MCF 10A (cell line): ENCODE measurements at regions not wholly inside any gene's neighbourhood (a gene's known extent, or its start where the extent isn't known, plus 50 kb on each side); places are given as distances from the start of the nearest gene placed in this dataset.

ENCODE experiments used
- BruUV-seq: library from RNA; stranded (reverse); fragments of 400-500 nt; replicated peaks from 2 replicates; lab custom pipeline; 2021; lab: Mats Ljungman, UMichigan
- CTCF ChIA-PET: fragments of 300-600 bp; sonication (Branson Sonifier 250); formaldehyde crosslinking; extraction: SDS; loops from one replicate; lab custom pipeline; 2021; ENCODE audit warnings: antibody characterized with exemption, inconsistent platforms; lab: Yijun Ruan, JAX
- POLR2A ChIA-PET: fragments of 300-600, 350-650 bp; sonication (Branson Sonifier 250); formaldehyde crosslinking; extraction: SDS; loops from one replicate; lab custom pipeline; 2020; ENCODE audit warnings: antibody characterized with exemption, inconsistent platforms; lab: Yijun Ruan, JAX
- DNase-seq: peaks from one replicate; pipeline ENCODE4 v3.0.0-alpha.2; 2018; ENCODE audit not compliant: unreplicated experiment
- H3K27ac Mint-ChIP-seq: one replicate; pipeline ENCODE4 v1.8.0; 2022; ENCODE audit warnings: mild to moderate bottlenecking, low read depth, mixed read lengths; ENCODE audit not compliant: unreplicated experiment
- H3K27me3 Mint-ChIP-seq: one replicate; pipeline ENCODE4 v1.8.0; 2022; ENCODE audit warnings: mixed read lengths; ENCODE audit not compliant: insufficient read depth, unreplicated experiment
- H3K36me3 Mint-ChIP-seq: one replicate; pipeline ENCODE4 v1.8.0; 2022; ENCODE audit warnings: mild to moderate bottlenecking, moderate library complexity, mixed read lengths; ENCODE audit not compliant: insufficient read depth, unreplicated experiment
- H3K4me1 Mint-ChIP-seq: one replicate; pipeline ENCODE4 v1.8.0; 2022; ENCODE audit warnings: mixed read lengths; ENCODE audit not compliant: insufficient read depth, unreplicated experiment
- H3K4me3 Mint-ChIP-seq: one replicate; pipeline ENCODE4 v1.8.0; 2022; ENCODE audit warnings: mild to moderate bottlenecking, moderate library complexity, mixed read lengths; ENCODE audit not compliant: unreplicated experiment
- H3K9me3 Mint-ChIP-seq: one replicate; pipeline ENCODE4 v1.8.0; 2022; ENCODE audit warnings: mixed read lengths; ENCODE audit not compliant: unreplicated experiment
- CTCF ChIP-seq: fragments of 200-600 bp; IDR thresholded peaks from one replicate; pipeline ENCODE4 v1.8.0; 2022; ENCODE audit warnings: antibody characterized with exemption, mild to moderate bottlenecking; ENCODE audit not compliant: unreplicated experiment
- intact Hi-C: fragments of 100-400 bp; cut with micrococcal nuclease; formaldehyde crosslinking; loops from 2 replicates; pipeline ENCODE4 v1.14.1; 2022

DNA sequence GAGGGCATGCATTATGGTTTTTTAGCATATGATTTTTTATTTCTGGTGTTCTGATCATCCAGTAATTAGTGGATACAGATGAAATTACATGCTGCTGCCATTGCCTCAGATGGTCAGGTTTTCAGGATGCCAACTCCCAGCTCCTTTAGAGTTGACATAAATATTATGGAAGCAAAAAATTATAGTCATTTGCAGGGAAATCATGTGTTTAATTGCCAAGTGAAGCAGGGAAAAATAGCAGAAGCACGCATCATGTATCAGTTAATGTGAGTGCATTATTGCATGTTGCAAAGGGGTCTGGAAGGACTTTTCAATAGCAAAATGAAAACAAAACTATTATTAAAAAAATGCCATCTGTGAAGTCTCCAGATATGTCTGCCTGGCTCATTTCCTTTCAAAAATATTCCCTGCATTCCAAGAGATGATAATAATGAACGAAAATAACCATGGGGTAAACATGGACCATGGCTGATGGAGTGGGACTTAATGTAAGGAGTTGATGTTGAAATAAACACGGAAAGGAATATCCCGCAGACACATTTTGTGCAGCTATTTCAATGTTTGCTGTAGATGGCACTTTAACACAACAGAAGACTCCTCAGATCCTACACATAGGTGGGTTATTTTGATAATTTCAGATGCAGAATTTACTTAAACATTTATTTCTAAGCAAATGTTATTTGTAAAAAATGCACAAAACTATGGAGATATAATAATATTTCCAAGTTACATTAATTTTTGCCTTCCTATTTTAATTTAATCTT is 87.7 kb upstream of the DYNAP start:
- POLR2A ChIA-PET, result no interaction called here
- no peak for DNase-seq
- no peak for TF ChIP-seq CTCF
- no peak overlapping the region for H3K27ac Mint-ChIP-seq
- H3K4me3 Mint-ChIP-seq, result no peak overlapping the region
- H3K9me3 Mint-ChIP-seq, result no peaks in the 10 kb centered on the region
- no peaks in the 10 kb centered on the region for H3K27me3 Mint-ChIP-seq
- no TSS peak for BruUV-seq
- intact Hi-C loops, result no loop called here
- H3K36me3 Mint-ChIP-seq, result no peaks in the 10 kb centered on the region
- no peaks in the 10 kb centered on the region for H3K4me1 Mint-ChIP-seq
- CTCF ChIA-PET, result interaction anchor here (0.6 to 0.7 kb wide), 2 partner anchors 55 to 103 kb away, joined by 3 to 4 read pairs; no protein-coding TSS in a partner anchor

DNA sequence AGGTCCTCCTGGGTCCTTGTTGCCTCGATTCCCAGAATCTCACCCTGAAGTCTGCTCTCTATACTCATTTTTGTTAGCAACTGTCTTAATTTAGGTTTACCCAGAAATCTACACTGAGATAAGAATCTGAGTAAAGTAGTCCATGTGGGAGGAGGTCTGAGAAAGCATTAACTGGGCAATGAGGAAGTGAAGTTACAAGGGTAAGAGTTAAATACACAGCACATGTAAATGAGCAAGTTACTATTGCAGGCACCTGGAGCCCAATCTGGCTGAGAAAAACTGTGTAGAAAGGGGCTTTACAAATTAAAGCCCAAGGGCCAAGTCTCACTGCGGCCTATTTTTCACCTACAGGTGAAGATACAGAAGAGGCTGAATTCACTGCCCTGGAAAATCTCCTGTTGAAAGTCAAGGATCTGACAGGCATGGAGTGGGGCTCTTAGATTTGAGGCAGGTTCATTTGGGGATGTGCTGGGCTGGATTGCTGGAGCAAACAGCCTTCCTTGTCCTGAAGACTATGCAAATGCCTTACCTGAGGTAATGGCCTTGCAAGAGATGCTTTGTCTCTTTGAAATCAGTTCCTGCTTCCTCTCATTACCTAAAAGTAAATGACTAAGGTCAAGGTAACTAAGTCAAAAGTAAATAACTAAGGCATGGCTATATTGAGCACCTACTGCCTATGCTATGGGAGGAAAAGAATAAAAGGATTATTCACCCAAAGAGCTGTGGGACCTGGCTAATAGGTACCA is 84.4 kb upstream of the DYNAP start:
- H3K27ac Mint-ChIP-seq, result no peak overlapping the region
- H3K27me3 Mint-ChIP-seq, result peaks cover 29% of the 10 kb centered on the region
- H3K36me3 Mint-ChIP-seq, result no peaks in the 10 kb centered on the region
- TF ChIP-seq CTCF, result no peak
- no TSS peak for BruUV-seq
- intact Hi-C loops, result no loop called here
- ChIA-PET POLR2A (no interaction called here), CTCF (interaction anchor here (0.6 kb wide), 1 partner anchor 69 kb away, joined by 3 read pairs; no protein-coding TSS in a partner anchor)
- no peaks in the 10 kb centered on the region for H3K9me3 Mint-ChIP-seq
- no peak overlapping the region for H3K4me3 Mint-ChIP-seq
- DNase-seq, result no peak
- H3K4me1 Mint-ChIP-seq, result no peaks in the 10 kb centered on the region

DNA sequence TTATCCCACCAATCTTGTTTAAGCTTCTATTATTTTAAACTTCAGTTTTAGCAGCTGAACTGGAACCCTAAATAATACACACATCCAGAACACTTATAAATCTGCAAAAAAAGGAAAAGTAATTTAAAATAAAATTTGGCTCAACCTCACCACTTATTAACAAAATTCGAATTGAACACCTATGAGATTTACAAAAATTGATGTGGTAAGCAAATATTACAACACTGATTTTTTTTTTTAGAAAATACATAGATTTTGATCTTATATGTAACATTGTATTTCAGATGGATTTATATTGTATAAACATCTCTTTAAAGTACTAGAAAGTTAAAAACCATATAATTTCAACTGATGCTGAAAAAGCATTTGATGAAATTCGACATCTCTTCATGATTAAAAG is 81.3 kb upstream of the DYNAP start:
- peaks cover 43% of the 10 kb centered on the region for H3K27me3 Mint-ChIP-seq
- POLR2A ChIA-PET, result no interaction called here
- intact Hi-C loops, result no loop called here
- no peak for TF ChIP-seq CTCF
- no peaks in the 10 kb centered on the region for H3K9me3 Mint-ChIP-seq
- no peak overlapping the region for H3K27ac Mint-ChIP-seq
- DNase-seq, result no peak
- no peak overlapping the region for H3K4me3 Mint-ChIP-seq
- no peaks in the 10 kb centered on the region for H3K36me3 Mint-ChIP-seq
- BruUV-seq, result no TSS peak
- CTCF ChIA-PET, result interaction anchor here (0.6 kb wide), 1 partner anchor 49 kb away, joined by 3 read pairs; no protein-coding TSS in a partner anchor
- no peaks in the 10 kb centered on the region for H3K4me1 Mint-ChIP-seq

GRCh38 chr18:54515149-54515548 is 75.9 kb upstream of the DYNAP start:
- CTCF ChIA-PET, result interaction anchor here (1.3 kb wide), 1 partner anchor 26 kb away, joined by 4 read pairs; no protein-coding TSS in a partner anchor
- no peaks in the 10 kb centered on the region for H3K4me1 Mint-ChIP-seq

More at GRCh38 chr18:54515149-54515548, 75.9 kb upstream of the DYNAP start:
- Mint-ChIP-seq H3K27me3 (peaks cover 30% of the 10 kb centered on the region), H3K36me3 (no peaks in the 10 kb centered on the region), H3K9me3 (no peaks in the 10 kb centered on the region), H3K4me3 (no peak overlapping the region), H3K27ac (no peak overlapping the region)
- POLR2A ChIA-PET, result no interaction called here
- DNase-seq, result no peak
- intact Hi-C loops, result no loop called here
- TF ChIP-seq CTCF, result no peak
- no TSS peak for BruUV-seq
